Esophagus squamous epithelium (tissue), 5 donors: ENCODE measurements at regions not wholly inside any gene's neighbourhood (a gene's known extent, or its start where the extent isn't known, plus 50 kb on each side); places are given as distances from the start of the nearest gene placed in this dataset.
A peak's percentile ranks its signal among the peaks of the same experiment; 100 is the strongest.

Source experiments
- DNase-seq: peaks from one replicate; lab custom pipeline; 2025; lab: John Stamatoyannopoulos, UW
- H3K27ac ChIP-seq, 4 donors: fragments of 200-600 bp; sonication (generic); one replicate each; pipeline ENCODE4 v1.5.1; 2016 to 2019; ENCODE audit warnings: mild to moderate bottlenecking in 1 of 4
- H3K27me3 ChIP-seq, 4 donors: fragments of 200-600 bp; sonication (generic); 1 replicate in 3 of 4; 2 replicates in 1 of 4; pipeline versions ENCODE4 v1.5.1 to v1.6.0; 2017 to 2021; ENCODE audit warnings: antibody characterized with exemption in 1 of 4
- H3K36me3 ChIP-seq, 3 donors: fragments of 200-600 bp; sonication (generic); one replicate each; pipeline ENCODE4 v1.5.1; 2016 to 2019
- H3K4me1 ChIP-seq, 3 donors: fragments of 200-600 bp; sonication (generic); one replicate each; pipeline ENCODE4 v1.5.1; 2017 to 2019
- H3K4me3 ChIP-seq, 4 donors: fragments of 200-600 bp; sonication (generic); 1 replicate in 3 of 4; 2 replicates in 1 of 4; pipeline ENCODE4 v1.5.1; 2016 to 2019; ENCODE audit warnings: mild to moderate bottlenecking in 2 of 4, moderate library complexity in 1 of 4
- H3K9me3 ChIP-seq, 3 donors: fragments of 200-600 bp; sonication (generic); one replicate each; pipeline ENCODE4 v1.5.1; 2016 to 2019
- CTCF ChIP-seq, 6 experiments: fragments of 450-650 bp in 4 of 6; fragments of 200-600 bp in 2 of 6; sonication (generic) in 2 of 6; IDR thresholded peaks; one replicate each; pipeline ENCODE4 v1.5.1; 2016 to 2019; ENCODE audit warnings: antibody characterized with exemption in 6 of 6, mild to moderate bottlenecking in 4 of 6, moderate library complexity in 4 of 6
- POLR2A ChIP-seq, 4 donors: fragments of 450-650 bp; IDR thresholded peaks; one replicate each; pipeline ENCODE4 v1.6.1; 2017; ENCODE audit warnings: antibody characterized with exemption in 4 of 4, mild to moderate bottlenecking in 4 of 4, moderate library complexity in 3 of 4
- WGBS, 2 donors: methylation state at CpG; one replicate each; pipeline ENCODE4 v1.1.5; 2018; 5-methylcytosine and 5-hydroxymethylcytosine counted together
- intact Hi-C: fragments of 100-400 bp; cut with DNase I; formaldehyde crosslinking; loops from one replicate; pipeline ENCODE4 v1.15.0; 2022
- donor health status: DM: yes; HTN: yes; CAD: no.

- no peak overlapping the region for H3K4me3 ChIP-seq
- no peaks in the 10 kb centered on the region for H3K4me1 ChIP-seq
- no peak for DNase-seq
- no peak overlapping the region for H3K27ac ChIP-seq
- no peaks in the 10 kb centered on the region for H3K27me3 ChIP-seq
- TF ChIP-seq CTCF (IDR thresholded peaks at IDR 0.05) (no peak), POLR2A (IDR thresholded peaks at IDR 0.05) (no peak)
- intact Hi-C loops = no loop called here
- H3K9me3 ChIP-seq = no peaks in the 10 kb centered on the region
- H3K36me3 ChIP-seq = no peaks in the 10 kb centered on the region
- 17 to 56% methylated on average over 1 of the region's 1 CpG for WGBS, 2 donors
Measured at GRCh38 chr13:36493046-36493445, 60.8 kb downstream of the CCNA1 start.

DNA sequence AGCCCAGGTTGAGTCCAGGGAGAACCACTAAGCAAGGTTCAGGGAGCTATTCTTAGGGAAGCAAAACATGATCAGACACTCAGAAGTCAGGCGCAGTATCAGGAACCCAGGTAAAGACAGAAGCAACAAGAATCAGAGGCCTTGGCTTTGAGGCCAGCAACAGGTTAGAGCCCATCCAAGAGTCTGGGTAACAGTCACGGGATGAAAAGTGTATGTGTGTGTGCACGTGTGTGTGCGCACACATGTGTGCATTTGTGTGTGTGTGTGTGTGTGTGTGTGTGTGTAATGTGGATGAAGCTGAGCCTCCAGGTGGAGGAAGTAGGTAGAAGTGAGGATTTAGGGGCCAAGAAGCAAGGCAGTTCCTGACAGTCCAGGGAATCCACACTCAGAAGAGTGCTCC, 63.1 kb downstream of the CCNA1 start:
- TF ChIP-seq CTCF (IDR thresholded peaks at IDR 0.05) (no peak), POLR2A (IDR thresholded peaks at IDR 0.05) (no peak)
- 68 to 90% methylated on average over 4 of the region's 4 CpGs for whole genome bisulfite sequencing, 2 donors
- intact Hi-C loops = no loop called here
- no peak for DNase-seq
- no peak overlapping the region for H3K27ac ChIP-seq
- no peaks in the 10 kb centered on the region for H3K9me3 ChIP-seq
- H3K27me3 ChIP-seq = no peaks in the 10 kb centered on the region
- no peak overlapping the region for H3K4me3 ChIP-seq
- no peaks in the 10 kb centered on the region for H3K36me3 ChIP-seq
- no peaks in the 10 kb centered on the region for H3K4me1 ChIP-seq

DNA sequence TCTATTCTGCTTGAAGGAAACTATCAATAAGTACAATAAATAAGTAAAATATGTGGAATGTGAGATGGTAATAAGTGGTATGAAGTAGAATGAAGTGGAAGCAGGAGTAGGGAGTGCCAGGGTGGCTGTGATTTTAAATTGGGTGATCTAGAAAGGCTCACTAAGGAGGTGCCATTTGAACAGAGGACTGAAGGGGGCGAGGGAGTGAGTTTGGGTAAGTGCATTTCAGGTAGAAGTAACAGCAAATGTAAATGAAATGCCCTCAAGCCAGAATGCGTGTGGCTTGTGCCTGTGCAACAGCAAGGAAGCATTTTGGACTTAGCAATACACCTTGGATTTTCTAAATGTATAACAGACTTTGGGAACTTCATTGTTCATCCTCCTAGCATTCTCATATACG, 77.1 kb downstream of the CCNA1 start:
- Histone ChIP-seq H3K27ac (no peak overlapping the region), H3K4me1 (no peaks in the 10 kb centered on the region), H3K36me3 (no peaks in the 10 kb centered on the region), H3K27me3 (no peaks in the 10 kb centered on the region), H3K4me3 (no peak overlapping the region), H3K9me3 (peaks cover 0 to 3% (median 0%) of the 10 kb centered on the region in 3 donors)
- TF ChIP-seq POLR2A (IDR thresholded peaks at IDR 0.05) = no peak
- TF ChIP-seq CTCF (IDR thresholded peaks at IDR 0.05) = peak in 1 of 6 experiments; percentile 18
- intact Hi-C loops = no loop called here
- DNase-seq = no peak
- 62 to 66% methylated on average over 3 of the region's 3 CpGs for WGBS, 2 donors

DNA sequence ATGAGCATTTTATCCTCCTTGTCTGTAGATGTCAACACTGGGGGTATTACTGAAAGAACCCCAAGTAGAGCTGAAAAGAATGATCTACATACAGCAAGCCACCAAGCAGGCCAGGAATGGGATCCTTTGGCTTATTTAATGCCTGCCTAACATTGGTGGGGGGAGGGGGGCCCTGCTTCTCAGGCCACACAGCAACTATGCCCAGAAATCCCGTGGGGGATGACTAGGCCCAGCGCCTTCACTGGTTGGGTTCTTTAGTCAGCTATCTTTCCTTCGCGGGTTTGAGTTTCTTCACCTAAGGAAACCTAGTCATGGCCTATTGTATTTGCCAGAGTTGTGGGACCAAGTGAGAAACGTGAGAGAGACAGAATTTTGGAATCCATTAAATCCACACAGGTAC, 80.5 kb downstream of the CCNA1 start:
- intact Hi-C loops = no loop called here
- no peak overlapping the region for H3K4me3 ChIP-seq
- H3K36me3 ChIP-seq = no peaks in the 10 kb centered on the region
- no peaks in the 10 kb centered on the region for H3K4me1 ChIP-seq
- H3K9me3 ChIP-seq = no peaks in the 10 kb centered on the region
- H3K27me3 ChIP-seq = no peaks in the 10 kb centered on the region
- WGBS, 2 donors = 84 to 88% methylated on average over 5 of the region's 5 CpGs
- DNase-seq = no peak
- TF ChIP-seq POLR2A (IDR thresholded peaks at IDR 0.05) = no peak
- TF ChIP-seq CTCF (IDR thresholded peaks at IDR 0.05) = no peak
- no peak overlapping the region for H3K27ac ChIP-seq

GRCh38 chr13:36513266-36513665, 81.0 kb downstream of the CCNA1 start:
- TF ChIP-seq POLR2A (IDR thresholded peaks at IDR 0.05) (no peak), CTCF (IDR thresholded peaks at IDR 0.05) (no peak)
- no peaks in the 10 kb centered on the region for H3K36me3 ChIP-seq
- 56 to 60% methylated on average over 1 of the region's 1 CpG for WGBS, 2 donors
- H3K4me1 ChIP-seq = no peaks in the 10 kb centered on the region
- intact Hi-C loops = no loop called here
- DNase-seq = no peak
- H3K9me3 ChIP-seq = no peaks in the 10 kb centered on the region
- H3K4me3 ChIP-seq = no peak overlapping the region
- no peaks in the 10 kb centered on the region for H3K27me3 ChIP-seq
- no peak overlapping the region for H3K27ac ChIP-seq
